Mesenchymal stem cell (in vitro differentiated cells and primary cell): ENCODE measurements at regions not wholly inside any gene's neighbourhood (a gene's known extent, or its start where the extent isn't known, plus 50 kb on each side); places are given as distances from the start of the nearest gene placed in this dataset.

Experiments
- DNase-seq: peaks from one replicate; pipeline ENCODE4 v3.0.0-alpha.2; 2013
- H2AFZ ChIP-seq: one replicate; pipeline ENCODE4 v1.6.1; 2013; ENCODE audit warnings: low read depth, mild to moderate bottlenecking, control low read depth, inconsistent platforms, low read length, moderate library complexity
- H2AK5ac ChIP-seq: 2 replicates; pipeline ENCODE4 v1.6.1; 2013; ENCODE audit warnings: low read length, moderate library complexity, mild to moderate bottlenecking, inconsistent platforms; ENCODE audit not compliant: severe bottlenecking
- H2BK120ac ChIP-seq: one replicate; pipeline ENCODE4 v1.6.1; 2013; ENCODE audit warnings: low read depth, mild to moderate bottlenecking, inconsistent platforms, low read length, moderate library complexity
- H2BK12ac ChIP-seq, 2 experiments: one replicate each; pipeline ENCODE4 v1.6.1; 2013; ENCODE audit warnings: inconsistent platforms in 2 of 2, low read length in 2 of 2, mild to moderate bottlenecking in 2 of 2, moderate library complexity in 2 of 2, control low read depth in 1 of 2
- H2BK15ac ChIP-seq: one replicate; pipeline ENCODE4 v1.6.1; 2013; ENCODE audit warnings: mild to moderate bottlenecking, low read depth, inconsistent platforms; ENCODE audit not compliant: poor library complexity, severe bottlenecking
- H2BK5ac ChIP-seq: 2 replicates; pipeline ENCODE4 v1.6.1; 2013; ENCODE audit warnings: low read depth, mild to moderate bottlenecking, low read length, control low read depth, inconsistent platforms; ENCODE audit not compliant: poor library complexity, severe bottlenecking
- H3K14ac ChIP-seq, 2 experiments: one replicate each; pipeline ENCODE4 v1.6.1; 2013; ENCODE audit warnings: inconsistent platforms in 2 of 2, low read length in 2 of 2, control low read depth in 1 of 2, mild to moderate bottlenecking in 1 of 2, moderate library complexity in 1 of 2
- H3K18ac ChIP-seq, 2 experiments: one replicate each; pipeline ENCODE4 v1.6.1; 2013; ENCODE audit warnings: inconsistent platforms in 2 of 2, low read length in 2 of 2, control low read depth in 1 of 2, low read depth in 1 of 2, mild to moderate bottlenecking in 1 of 2
- H3K23ac ChIP-seq, 2 experiments: one replicate each; pipeline ENCODE4 v1.6.1; 2013; ENCODE audit warnings: inconsistent platforms in 2 of 2, low read length in 2 of 2, mild to moderate bottlenecking in 2 of 2, moderate library complexity in 2 of 2, control low read depth in 1 of 2
- H3K27ac ChIP-seq: 2 replicates; pipeline ENCODE4 v1.5.1; 2013; ENCODE audit warnings: mild to moderate bottlenecking, moderate library complexity, low read length, control low read depth, inconsistent platforms; ENCODE audit not compliant: poor library complexity, severe bottlenecking
- H3K27me3 ChIP-seq, 2 experiments: 2 replicates each; pipeline versions ENCODE4 v1.6.1 to v1.7.0; 2013; ENCODE audit warnings: low read length in 2 of 2, mild to moderate bottlenecking in 2 of 2, moderate library complexity in 2 of 2, control low read depth in 1 of 2, inconsistent platforms in 1 of 2; ENCODE audit not compliant: control insufficient read depth in 1 of 2, insufficient read depth in 1 of 2
- H3K36me3 ChIP-seq, 2 experiments: 2 replicates each; pipeline versions ENCODE4 v1.6.1 to v1.7.0; 2013; ENCODE audit warnings: low read length in 2 of 2, control low read depth in 1 of 2, inconsistent platforms in 1 of 2, low read depth in 1 of 2, mild to moderate bottlenecking in 1 of 2; ENCODE audit not compliant: insufficient read depth in 2 of 2, control insufficient read depth in 1 of 2
- H3K4ac ChIP-seq, 2 experiments: one replicate each; pipeline ENCODE4 v1.6.1; 2013; ENCODE audit warnings: inconsistent platforms in 2 of 2, low read length in 2 of 2, mild to moderate bottlenecking in 2 of 2, moderate library complexity in 2 of 2, control low read depth in 1 of 2, low read depth in 1 of 2
- H3K4me1 ChIP-seq: 2 replicates; pipeline ENCODE4 v1.6.1; 2013; ENCODE audit warnings: low read depth, low read length, control low read depth; ENCODE audit not compliant: control insufficient read depth, insufficient read depth
- H3K4me2 ChIP-seq: 2 replicates; pipeline ENCODE4 v1.6.1; 2013; ENCODE audit warnings: low read length, mild to moderate bottlenecking, inconsistent platforms; ENCODE audit not compliant: poor library complexity, severe bottlenecking
- H3K4me3 ChIP-seq, 2 experiments: 2 replicates each; pipeline versions ENCODE4 v1.5.1 to v1.7.0; 2013; ENCODE audit warnings: low read length in 2 of 2, mild to moderate bottlenecking in 2 of 2, control low read depth in 1 of 2, low read depth in 1 of 2; ENCODE audit not compliant: insufficient read depth in 1 of 2
- H3K79me1 ChIP-seq: replicated peaks from 2 replicates; pipeline ENCODE4 v1.6.1; 2013; ENCODE audit warnings: mild to moderate bottlenecking, control low read depth, low read length, inconsistent platforms; ENCODE audit not compliant: poor library complexity, severe bottlenecking
- H3K9ac ChIP-seq: 2 replicates; pipeline ENCODE4 v1.7.0; 2013; ENCODE audit warnings: mild to moderate bottlenecking, low read length, moderate library complexity
- H3K9me3 ChIP-seq: 2 replicates; pipeline ENCODE4 v1.7.0; 2013; ENCODE audit warnings: mild to moderate bottlenecking, low read length; ENCODE audit not compliant: control insufficient read depth
- H4K8ac ChIP-seq: one replicate; pipeline ENCODE4 v1.6.1; 2013; ENCODE audit warnings: inconsistent platforms, mild to moderate bottlenecking, low read length, moderate library complexity
- H4K91ac ChIP-seq: one replicate; pipeline ENCODE4 v1.6.1; 2013; ENCODE audit warnings: mild to moderate bottlenecking, low read length, inconsistent platforms
- WGBS: methylation state at CpG from one replicate; pipeline ENCODE4 v1.1.7; 2013; ENCODE audit warnings: mixed read lengths; 5-methylcytosine and 5-hydroxymethylcytosine counted together

GRCh38 chr11:97409141-97409540, 1019.3 kb downstream of the JRKL start:
- Histone ChIP-seq H3K9me3 (peaks cover 34% of the 10 kb centered on the region), H3K4me3 (peak overlapping the region in 1 of 2 experiments; percentile 14), H3K9ac (no peak overlapping the region), H3K4me2 (no peak overlapping the region), H3K27me3 (no peaks in the 10 kb centered on the region), H3K4me1 (no peaks in the 10 kb centered on the region), H2BK5ac (no peak overlapping the region), H2AK5ac (no peak overlapping the region), H2AFZ (no peak overlapping the region), H3K27ac (no peak overlapping the region), H3K4ac (no peak overlapping the region), H3K36me3 (no peaks in the 10 kb centered on the region), H2BK12ac (no peak overlapping the region), H3K79me1 (no peaks in the 10 kb centered on the region), H2BK120ac (no peak overlapping the region), H3K14ac (no peak overlapping the region), H4K91ac (no peak overlapping the region), H2BK15ac (no peak overlapping the region), H3K23ac (no peak overlapping the region), H4K8ac (no peak overlapping the region), H3K18ac (no peak overlapping the region)
- 67% methylated on average over 1 of the region's 1 CpG for WGBS
- DNase-seq, result no peak

GRCh38 chr11:97414801-97415200, 1025.0 kb downstream of the JRKL start:
- no peak overlapping the region for H2AFZ ChIP-seq
- no peak overlapping the region for H3K18ac ChIP-seq
- no peak overlapping the region for H3K4me2 ChIP-seq
- H2BK15ac ChIP-seq, result no peak overlapping the region
- H2AK5ac ChIP-seq, result no peak overlapping the region
- no peak overlapping the region for H3K23ac ChIP-seq
- no peak overlapping the region for H4K91ac ChIP-seq
- H4K8ac ChIP-seq, result no peak overlapping the region
- no peaks in the 10 kb centered on the region for H3K27me3 ChIP-seq
- WGBS, result 29% methylated on average over 1 of the region's 2 CpGs
- no peaks in the 10 kb centered on the region for H3K36me3 ChIP-seq
- H3K4ac ChIP-seq, result no peak overlapping the region
- H3K14ac ChIP-seq, result no peak overlapping the region
- H3K9me3 ChIP-seq, result peaks cover 25% of the 10 kb centered on the region
- DNase-seq, result peak; percentile 45
- no peaks in the 10 kb centered on the region for H3K4me1 ChIP-seq
- H3K9ac ChIP-seq, result no peak overlapping the region
- H2BK5ac ChIP-seq, result no peak overlapping the region
- no peak overlapping the region for H3K27ac ChIP-seq
- no peak overlapping the region for H3K4me3 ChIP-seq
- no peaks in the 10 kb centered on the region for H3K79me1 ChIP-seq
- H2BK12ac ChIP-seq, result no peak overlapping the region
- H2BK120ac ChIP-seq, result no peak overlapping the region

- Histone ChIP-seq H3K9ac (no peak overlapping the region), H3K4me3 (no peak overlapping the region), H2BK15ac (no peak overlapping the region), H4K91ac (no peak overlapping the region), H3K36me3 (no peaks in the 10 kb centered on the region), H3K18ac (no peak overlapping the region), H3K79me1 (no peaks in the 10 kb centered on the region), H3K14ac (no peak overlapping the region), H4K8ac (no peak overlapping the region), H2AFZ (no peak overlapping the region), H3K23ac (no peak overlapping the region), H2BK120ac (no peak overlapping the region), H3K27me3 (no peaks in the 10 kb centered on the region), H3K9me3 (peaks cover 26% of the 10 kb centered on the region), H2BK12ac (no peak overlapping the region), H2AK5ac (no peak overlapping the region), H3K27ac (no peak overlapping the region), H3K4me1 (no peaks in the 10 kb centered on the region), H3K4me2 (no peak overlapping the region), H3K4ac (no peak overlapping the region), H2BK5ac (no peak overlapping the region)
- no peak for DNase-seq
Observed at GRCh38 chr11:97419729-97420128, 1029.9 kb downstream of the JRKL start.

GRCh38 chr11:97428247-97428790, 1038.5 kb downstream of the JRKL start:
- H2BK12ac ChIP-seq, result no peak overlapping the region
- H3K36me3 ChIP-seq, result no peaks in the 10 kb centered on the region
- no peak overlapping the region for H3K4ac ChIP-seq
- no peak overlapping the region for H3K14ac ChIP-seq
- WGBS, result 80% methylated on average over 1 of the region's 2 CpGs
- H2BK5ac ChIP-seq, result no peak overlapping the region
- H3K9me3 ChIP-seq, result peaks cover 3% of the 10 kb centered on the region
- H3K4me3 ChIP-seq, result no peak overlapping the region
- H4K91ac ChIP-seq, result no peak overlapping the region
- no peak overlapping the region for H3K27ac ChIP-seq
- H2BK15ac ChIP-seq, result no peak overlapping the region
- no peak overlapping the region for H2AFZ ChIP-seq
- H3K9ac ChIP-seq, result no peak overlapping the region
- no peak overlapping the region for H2BK120ac ChIP-seq
- no peak overlapping the region for H3K23ac ChIP-seq
- no peak overlapping the region for H2AK5ac ChIP-seq
- H3K27me3 ChIP-seq, result no peaks in the 10 kb centered on the region
- no peak overlapping the region for H3K4me2 ChIP-seq
- no peak overlapping the region for H4K8ac ChIP-seq
- H3K4me1 ChIP-seq, result no peaks in the 10 kb centered on the region
- H3K79me1 ChIP-seq, result no peaks in the 10 kb centered on the region
- DNase-seq, result no peak
- peak overlapping the region in 1 of 2 experiments; percentile 28 for H3K18ac ChIP-seq
